HG03064 (cell line): ENCODE measurements at regions not wholly inside any gene's neighbourhood (a gene's known extent, or its start where the extent isn't known, plus 50 kb on each side); places are given as distances from the start of the nearest gene placed in this dataset.
"Not testable (repeated sequence)": the region's sequence is repeated elsewhere in the genome, so short reads cannot be mapped to it uniquely, and the experiment has no call there.

Experiments used
- ATAC-seq: cut with Tn5 transposase; IDR thresholded peaks from one replicate; pipeline ENCODE4 v1.9.1; 2021; ENCODE audit warnings: low read depth; ENCODE audit not compliant: unreplicated experiment

GRCh38 chr6:152811785-152812184 is 61.2 kb downstream of the VIP start:
- no peak for ATAC-seq

GRCh38 chr6:152815230-152815872 is 64.8 kb downstream of the VIP start:
- ATAC-seq = no peak

- ATAC-seq = no peak
Observed at GRCh38 chr6:152816055-152816454, 65.5 kb downstream of the VIP start.

GRCh38 chr6:152821525-152821924 is 70.9 kb downstream of the VIP start:
- no peak for ATAC-seq

- no peak for ATAC-seq
Observed at GRCh38 chr6:152824666-152825065, 74.1 kb downstream of the VIP start.

GRCh38 chr6:152828431-152828830 is 77.8 kb downstream of the VIP start:
- no peak for ATAC-seq

GRCh38 chr6:152834366-152834765 is 83.8 kb downstream of the VIP start:
- ATAC-seq = not testable (repeated sequence)

- no peak for ATAC-seq
Observed at GRCh38 chr6:152836523-152836922, 85.9 kb downstream of the VIP start.

DNA sequence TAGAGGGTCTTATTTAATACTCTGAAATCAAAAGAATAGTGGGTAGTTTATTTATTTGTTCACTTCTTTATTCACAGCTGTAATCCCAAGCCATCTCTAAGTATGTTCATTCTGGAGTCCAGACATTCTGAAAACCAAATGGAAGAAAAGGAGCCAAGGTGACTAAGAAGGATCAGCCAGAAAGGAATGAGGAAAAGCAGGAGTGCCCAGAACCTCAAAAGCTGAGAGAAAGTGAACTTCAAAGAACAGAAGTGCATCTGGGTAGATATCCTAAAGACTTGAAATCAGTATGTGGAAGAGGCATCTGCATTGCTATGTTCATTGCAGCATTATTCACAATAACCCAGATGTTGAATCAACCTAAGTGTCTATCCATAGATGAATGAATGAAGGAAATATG is 94.8 kb downstream of the VIP start:
- no peak for ATAC-seq

DNA sequence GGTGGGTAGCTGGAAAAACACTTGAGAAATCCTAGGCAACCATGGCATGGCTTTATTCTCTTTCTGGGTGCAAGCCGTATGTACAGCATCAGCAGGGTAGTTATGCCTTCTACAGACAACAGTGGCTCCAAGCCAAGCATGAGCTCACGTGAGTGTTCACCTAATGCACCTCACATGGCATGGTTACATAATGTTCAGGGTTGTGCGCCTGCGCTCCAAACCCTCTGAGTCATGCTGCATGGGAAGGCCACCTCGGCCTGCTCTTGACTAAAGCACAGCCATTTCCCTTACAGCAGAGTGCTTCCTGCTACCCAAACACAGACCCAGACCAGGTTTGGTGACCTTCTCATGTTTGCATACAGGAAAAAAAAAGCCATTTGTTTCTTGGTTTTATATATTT is 96.2 kb downstream of the VIP start:
- no peak for ATAC-seq

- ATAC-seq = no peak
Observed at GRCh38 chr6:152848919-152849318, 98.3 kb downstream of the VIP start.

GRCh38 chr6:152854086-152854795 is 103.6 kb downstream of the VIP start:
- ATAC-seq = no peak

DNA sequence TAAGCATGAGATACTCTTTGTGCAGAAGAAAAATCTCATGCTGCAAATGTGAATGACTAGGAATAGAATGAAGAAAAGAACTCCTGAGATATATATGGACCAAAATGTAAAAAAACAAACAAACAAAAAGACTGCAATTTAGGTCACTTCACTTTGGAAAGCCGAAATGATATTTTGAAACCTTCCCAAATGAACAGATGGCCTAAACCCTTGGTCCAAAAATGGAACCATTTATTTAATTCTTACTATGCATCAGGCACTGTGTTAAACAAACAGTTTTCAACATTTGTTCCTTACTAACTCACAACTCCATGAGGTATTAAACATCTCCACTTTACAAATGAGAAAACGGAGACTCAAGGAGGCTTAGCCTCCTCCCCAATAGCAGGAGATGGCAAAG is 107.5 kb downstream of the VIP start:
- ATAC-seq = no peak

DNA sequence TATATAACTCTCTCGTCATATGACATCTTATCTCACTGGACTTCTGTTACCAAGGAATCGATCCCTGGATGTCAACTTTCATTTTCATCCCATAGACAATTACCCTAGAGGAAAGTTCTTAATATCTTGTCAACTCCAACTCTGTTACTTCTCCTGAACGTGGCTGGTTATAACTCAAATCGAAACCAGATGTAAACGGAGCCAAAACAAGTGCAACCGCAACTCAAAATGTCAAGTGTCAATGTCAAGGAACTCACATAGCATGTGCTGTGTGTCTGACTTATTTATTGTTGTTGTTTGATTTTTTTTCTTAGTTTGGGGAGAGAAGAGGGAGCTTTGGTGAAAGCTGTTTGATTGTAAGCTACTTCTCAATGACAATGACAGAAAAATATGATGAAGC is 108.6 kb downstream of the VIP start:
- no peak for ATAC-seq

- peak; percentile 83 for ATAC-seq
Observed at GRCh38 chr6:152863618-152864326, 113.2 kb downstream of the VIP start.

GRCh38 chr6:152874267-152874666 is 108.6 kb downstream of the FBXO5 start:
- no peak for ATAC-seq

GRCh38 chr6:152874846-152875568 is 107.8 kb downstream of the FBXO5 start:
- ATAC-seq = no peak

DNA sequence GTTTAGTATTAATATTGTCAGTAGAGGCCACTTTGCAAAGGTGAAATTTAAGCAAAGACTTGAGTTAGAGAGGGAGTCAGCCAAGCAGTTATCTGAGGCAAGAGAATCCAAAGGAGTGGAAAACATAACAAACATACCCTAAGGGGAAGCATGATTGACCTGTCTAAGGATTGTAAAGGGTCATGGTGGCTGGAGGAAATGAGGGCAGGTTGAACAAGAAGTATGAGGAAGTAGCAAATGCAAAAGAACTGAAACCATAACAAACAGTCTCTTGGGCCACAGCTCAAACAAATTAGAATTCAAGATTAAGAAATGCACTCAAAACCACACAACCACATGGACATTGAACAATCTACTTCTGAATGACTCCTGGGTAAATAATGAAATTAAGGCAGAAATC is 103.2 kb downstream of the FBXO5 start:
- no peak for ATAC-seq

GRCh38 chr6:152893187-152893586 is 89.7 kb downstream of the FBXO5 start:
- ATAC-seq = no peak

- no peak for ATAC-seq
Observed at GRCh38 chr6:152896923-152897322, 85.9 kb downstream of the FBXO5 start.

- ATAC-seq = peak; percentile 99
Observed at GRCh38 chr6:152897807-152898399, 84.9 kb downstream of the FBXO5 start.
